ENCODE measurements at regions not wholly inside any gene's neighbourhood (a gene's known extent, or its start where the extent isn't known, plus 50 kb on each side); places are given as distances from the start of the nearest gene placed in this dataset.
"Not testable (repeated sequence)": the region's sequence is repeated elsewhere in the genome, so short reads cannot be mapped to it uniquely, and the experiment has no call there.

- no peak for DNase-seq (ENCODE audit: low spot score)
Measured at GRCh38 chr4:62531264-62531663, 1331.1 kb downstream of the ADGRL3 start.

- no peak for DNase-seq (ENCODE audit: low spot score)
Measured at GRCh38 chr4:62528874-62529273, 1328.7 kb downstream of the ADGRL3 start.

DNA sequence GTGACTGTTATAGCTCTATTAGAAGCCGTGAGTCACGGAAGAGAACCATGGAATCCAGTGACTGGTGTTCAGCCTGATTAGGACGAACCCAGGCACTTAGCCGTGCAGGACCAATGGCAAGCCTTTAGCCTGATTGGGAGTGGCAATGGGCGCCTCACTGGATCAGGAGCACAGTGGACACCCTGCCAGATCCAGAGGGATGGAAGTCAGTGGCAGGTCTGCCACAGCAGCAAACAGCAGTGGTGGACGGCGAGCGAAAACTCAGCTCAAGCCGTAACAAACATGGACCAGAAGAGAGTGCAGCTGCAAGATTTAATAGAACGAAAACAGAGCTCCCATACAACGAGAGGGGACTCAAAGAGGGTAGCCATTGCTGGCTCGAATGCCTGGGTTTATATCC, 1326.5 kb downstream of the ADGRL3 start:
- DNase-seq (ENCODE audit: low spot score), result no peak

DNA sequence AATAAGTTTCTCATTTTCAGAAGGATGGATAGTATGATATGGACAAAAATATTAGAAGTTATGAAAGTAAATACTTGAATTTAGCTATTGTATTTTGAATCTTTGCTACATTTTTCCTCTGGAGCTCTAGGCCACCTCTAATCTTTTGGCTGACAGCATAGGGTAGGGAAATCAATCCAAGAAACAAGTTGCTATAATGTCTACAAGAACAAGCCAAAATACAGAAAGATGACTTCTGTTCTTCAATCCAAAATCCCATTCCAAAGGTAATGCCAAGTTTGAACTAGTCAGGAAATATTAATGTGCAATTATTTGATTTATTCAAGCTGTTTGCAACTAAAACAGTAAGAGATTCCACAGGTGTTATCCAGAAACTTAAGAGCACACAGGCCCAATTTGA, 1323.1 kb downstream of the ADGRL3 start:
- DNase-seq (ENCODE audit: low spot score), result no peak

GRCh38 chr4:62522273-62522672, 1322.1 kb downstream of the ADGRL3 start:
- DNase-seq (ENCODE audit: low spot score), result no peak

DNA sequence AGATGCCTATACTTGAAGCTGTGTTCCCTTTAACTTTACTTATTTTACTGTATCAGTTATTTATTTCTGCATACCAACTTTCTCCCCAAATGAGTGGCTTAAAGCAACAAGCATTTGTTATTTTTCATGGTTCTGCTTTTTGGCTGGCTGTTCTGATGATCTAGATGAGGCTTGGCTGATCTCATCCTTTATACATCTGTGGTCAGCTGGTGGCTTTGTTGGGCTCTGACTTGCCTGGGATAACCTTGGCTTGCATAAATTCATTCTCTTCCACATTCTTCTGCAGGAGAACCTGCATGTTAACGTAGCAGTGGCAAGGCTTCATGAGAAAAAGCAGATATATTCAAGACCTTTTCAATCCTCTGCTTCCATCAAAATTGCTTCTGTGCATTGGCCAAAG, 1317.6 kb downstream of the ADGRL3 start:
- no peak for DNase-seq (ENCODE audit: low spot score)

DNA sequence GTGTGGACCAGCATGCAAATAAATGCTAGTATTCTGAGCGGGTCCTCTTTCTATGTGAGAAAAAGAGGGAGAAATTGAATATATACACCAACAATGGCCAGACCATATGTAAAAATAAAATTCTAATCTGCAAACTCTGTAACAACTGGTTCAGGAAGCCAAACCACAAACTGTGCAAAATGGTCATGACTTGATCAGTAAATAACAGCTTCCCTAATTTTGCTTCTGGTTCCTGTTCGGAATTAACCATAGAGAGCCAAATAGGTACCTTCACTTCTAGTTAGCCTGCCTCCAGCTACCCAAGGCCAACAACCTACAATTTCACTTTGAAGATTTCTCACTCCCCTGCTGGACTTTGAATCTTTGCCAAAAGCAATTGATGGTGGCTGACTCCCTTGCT, 1313.2 kb downstream of the ADGRL3 start:
- no peak for DNase-seq (ENCODE audit: low spot score)

- DNase-seq (ENCODE audit: low spot score), result no peak
Measured at GRCh38 chr4:62512271-62512670, 1312.1 kb downstream of the ADGRL3 start.

- no peak for DNase-seq (ENCODE audit: low spot score)
Measured at GRCh38 chr4:62510228-62510627, 1310.1 kb downstream of the ADGRL3 start.

GRCh38 chr4:62500296-62500695, 1300.2 kb downstream of the ADGRL3 start:
- no peak for DNase-seq (ENCODE audit: low spot score)

GRCh38 chr4:62495032-62495431, 1294.9 kb downstream of the ADGRL3 start:
- no peak for DNase-seq (ENCODE audit: low spot score)

- DNase-seq (ENCODE audit: low spot score), result not testable (repeated sequence)
Measured at GRCh38 chr4:62491756-62492155, 1291.6 kb downstream of the ADGRL3 start.

GRCh38 chr4:62490635-62491034, 1290.5 kb downstream of the ADGRL3 start:
- DNase-seq (ENCODE audit: low spot score), result no peak

GRCh38 chr4:62487016-62487415, 1286.9 kb downstream of the ADGRL3 start:
- no peak for DNase-seq (ENCODE audit: low spot score)

GRCh38 chr4:62484357-62484756, 1284.2 kb downstream of the ADGRL3 start:
- no peak for DNase-seq (ENCODE audit: low spot score)

GRCh38 chr4:62482355-62482754, 1282.2 kb downstream of the ADGRL3 start:
- no peak for DNase-seq (ENCODE audit: low spot score)

DNA sequence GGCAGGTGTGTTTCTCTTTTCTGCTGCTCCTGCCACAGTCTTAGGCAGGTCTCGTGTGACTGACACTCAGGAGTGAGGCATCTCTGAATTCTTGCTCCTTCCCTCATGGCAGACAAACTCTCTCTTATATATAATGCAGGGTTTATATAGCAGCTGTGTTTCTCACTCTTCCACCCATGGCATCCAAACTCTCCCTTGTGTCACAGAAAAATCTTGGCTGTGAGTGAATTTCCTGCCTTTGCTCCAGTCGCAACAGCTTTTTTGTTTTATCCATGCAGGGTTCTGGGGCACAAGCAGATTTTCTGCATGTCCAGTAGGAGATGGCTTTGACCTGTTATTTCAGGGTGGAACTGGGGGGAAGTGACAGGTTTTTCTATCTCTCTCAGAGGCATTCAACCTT, 1275.5 kb downstream of the ADGRL3 start:
- DNase-seq (ENCODE audit: low spot score), result no peak

GRCh38 chr4:62474802-62475201, 1274.7 kb downstream of the ADGRL3 start:
- DNase-seq (ENCODE audit: low spot score), result no peak

GRCh38 chr4:62471021-62471420, 1270.9 kb downstream of the ADGRL3 start:
- no peak for DNase-seq (ENCODE audit: low spot score)

DNA sequence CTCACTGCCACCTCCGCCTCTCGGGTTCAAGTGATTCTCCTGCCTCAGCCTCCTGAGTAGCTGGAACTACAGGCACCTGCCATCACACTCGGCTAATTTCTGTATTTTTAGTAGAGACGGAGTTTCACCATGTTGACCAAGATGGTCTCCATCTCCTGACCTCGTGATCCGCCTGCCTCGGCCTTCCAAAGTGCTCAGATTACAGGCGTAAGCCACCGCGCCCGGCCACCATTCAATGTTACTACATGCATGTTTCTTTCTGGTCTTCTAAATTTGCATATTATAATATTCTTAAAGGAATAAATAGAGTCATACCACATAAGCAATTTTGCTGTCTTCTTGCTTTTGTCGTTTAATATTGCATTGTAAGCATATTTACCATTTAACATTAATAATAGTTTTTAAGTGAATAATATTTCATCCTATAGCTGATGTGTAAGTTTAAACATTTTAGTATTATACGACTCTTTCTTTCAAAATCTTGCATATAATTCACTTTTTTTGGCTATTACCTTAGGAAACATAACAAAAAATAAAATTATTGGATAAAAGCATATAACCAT, 1270.4 kb downstream of the ADGRL3 start:
- DNase-seq (ENCODE audit: low spot score), result no peak

DNA sequence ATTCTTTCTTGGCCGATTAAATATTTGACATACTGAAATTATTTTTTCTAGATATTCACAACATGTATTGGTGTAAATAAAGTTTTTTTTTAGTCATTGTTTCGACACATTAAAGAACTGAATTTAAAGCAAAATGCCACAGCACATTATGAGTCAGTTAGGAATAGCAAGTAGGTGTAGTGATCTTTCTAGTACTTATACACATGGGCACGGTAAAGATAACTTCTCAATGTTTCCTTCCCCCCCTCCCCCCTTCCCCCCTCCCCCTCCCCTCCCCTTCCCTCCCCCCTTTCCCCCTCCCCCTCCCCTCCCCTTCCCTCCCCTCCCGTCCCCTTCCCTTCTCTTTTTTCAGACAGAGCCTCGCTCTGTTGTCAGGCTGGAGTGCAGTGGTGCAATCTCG, 1269.9 kb downstream of the ADGRL3 start:
- no peak for DNase-seq (ENCODE audit: low spot score)

DNA sequence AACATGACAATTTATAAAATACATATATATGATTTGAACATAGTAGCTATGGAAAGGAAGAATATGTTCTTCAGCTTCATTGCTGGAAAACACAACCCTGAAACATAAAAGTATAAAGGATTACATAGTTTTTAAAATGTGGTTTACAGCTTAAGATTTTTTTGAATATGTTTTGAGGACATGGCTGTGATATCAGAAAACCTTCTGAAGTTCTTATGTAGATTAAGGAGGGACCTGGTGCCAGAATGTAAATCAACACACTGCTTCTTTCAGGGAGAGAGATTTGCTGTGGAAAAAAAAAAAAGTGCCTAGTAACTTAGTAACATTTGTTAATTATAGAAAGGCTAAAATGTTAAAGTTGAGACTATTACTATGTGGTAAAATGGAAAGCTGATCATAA, 1261.8 kb downstream of the ADGRL3 start:
- no peak for DNase-seq (ENCODE audit: low spot score)

DNA sequence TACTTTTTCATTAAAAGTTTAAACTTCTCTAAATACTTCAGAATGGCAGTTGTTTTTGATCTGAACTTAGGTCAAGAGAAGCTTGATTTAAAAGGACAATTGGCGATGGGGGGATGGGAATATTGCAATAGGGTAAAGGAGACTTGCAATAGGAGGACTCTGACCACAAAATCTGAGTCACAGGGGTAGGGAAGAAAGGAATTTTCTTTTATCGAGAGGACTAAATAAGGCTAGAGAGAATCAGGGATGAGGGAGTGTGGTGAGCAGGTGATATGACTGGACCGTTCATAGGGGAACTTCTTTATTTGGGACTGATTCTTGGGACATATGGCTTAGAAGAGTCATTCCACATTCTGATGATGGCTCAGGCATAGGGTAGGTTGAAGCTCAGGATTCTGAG, 1260.2 kb downstream of the ADGRL3 start:
- DNase-seq (ENCODE audit: low spot score), result no peak

GRCh38 chr4:62457356-62457755, 1257.2 kb downstream of the ADGRL3 start:
- DNase-seq (ENCODE audit: low spot score), result no peak

GRCh38 chr4:62455871-62456270, 1255.7 kb downstream of the ADGRL3 start:
- no peak for DNase-seq (ENCODE audit: low spot score)

Measured in NAMALWA (cell line).